Umbilical cord (tissue), 1 donor: ENCODE measurements at regions not wholly inside any gene's neighbourhood (a gene's known extent, or its start where the extent isn't known, plus 50 kb on each side); places are given as distances from the start of the nearest gene placed in this dataset.

ENCODE experiments used
- DNase-seq: peaks from one replicate; pipeline ENCODE4 v3.0.0-alpha.2; 2015; ENCODE audit warnings: low spot score

GRCh38 chr18:46378126-46378863 lies 274.1 kb downstream of the HAUS1 start:
- no peak for DNase-seq

- DNase-seq: no peak
Measured at GRCh38 chr18:46378864-46379207, 274.7 kb downstream of the HAUS1 start.

DNA sequence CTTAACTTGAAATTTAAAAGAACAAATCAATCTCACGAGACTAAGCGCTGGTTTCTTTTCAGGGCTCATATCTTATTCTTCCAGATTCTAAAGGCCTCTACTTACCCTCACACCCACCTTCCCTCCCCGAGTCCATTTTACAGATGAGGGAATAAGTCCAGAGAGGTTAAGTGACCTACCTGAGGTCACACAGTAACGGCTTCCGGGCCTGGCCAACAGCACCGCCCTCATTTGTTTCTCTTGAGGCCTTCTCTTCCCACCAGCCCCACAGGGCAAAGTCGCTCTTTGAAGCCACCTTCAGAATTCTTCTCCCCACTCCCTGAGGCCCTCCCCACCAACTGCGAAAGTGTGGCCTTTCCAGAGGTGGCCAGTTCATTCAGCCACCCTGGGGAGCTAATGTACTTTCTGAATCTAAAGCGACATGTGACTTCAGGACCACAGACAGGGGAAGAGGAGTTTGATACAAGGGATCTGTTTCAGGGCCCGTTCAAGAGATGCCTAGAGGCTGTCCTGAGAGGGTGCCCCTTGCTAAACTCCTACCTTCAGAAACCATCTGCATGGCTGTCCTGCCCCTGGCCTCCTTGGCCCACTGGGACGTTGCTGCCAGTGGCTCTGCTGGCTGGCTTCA lies 275.3 kb downstream of the HAUS1 start:
- DNase-seq: no peak

- DNase-seq: no peak
Measured at GRCh38 chr18:46385124-46385523, 271.9 kb downstream of the LOXHD1 start.

GRCh38 chr18:46386788-46387187 lies 270.2 kb downstream of the LOXHD1 start:
- DNase-seq: peak; percentile 38

DNA sequence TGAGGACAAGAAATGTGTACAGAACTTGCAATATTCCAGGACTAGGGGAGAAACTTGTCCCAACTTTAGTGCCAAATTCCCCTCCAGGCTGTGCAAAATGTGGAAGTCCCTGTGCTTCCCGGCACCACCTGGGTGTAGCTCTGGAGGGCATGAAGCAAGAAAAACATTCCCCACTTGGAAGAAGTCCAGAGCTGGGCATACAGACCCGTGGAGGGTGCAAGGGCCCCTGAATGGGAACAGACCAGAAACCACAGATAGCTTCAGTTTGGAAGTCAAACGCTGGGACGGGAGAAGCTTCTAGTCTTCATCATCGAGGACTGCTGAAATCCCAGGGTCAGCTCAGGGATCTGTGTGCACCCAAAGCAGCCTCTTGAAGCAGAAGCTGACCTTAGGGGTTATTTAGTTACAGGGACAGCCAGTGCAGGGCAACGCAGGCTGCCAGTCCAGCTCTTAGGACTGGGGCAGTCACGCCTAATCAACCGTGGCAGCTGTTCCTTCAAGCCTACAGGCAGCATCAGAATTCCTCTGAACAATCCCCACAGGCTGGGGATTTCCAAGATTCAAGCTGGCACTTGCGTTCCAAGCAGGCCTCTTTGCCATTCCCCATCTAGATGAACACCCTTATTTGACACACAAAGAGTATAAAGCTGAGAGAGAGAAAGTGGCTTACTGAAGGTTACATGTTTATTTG lies 269.4 kb downstream of the LOXHD1 start:
- DNase-seq: no peak

DNA sequence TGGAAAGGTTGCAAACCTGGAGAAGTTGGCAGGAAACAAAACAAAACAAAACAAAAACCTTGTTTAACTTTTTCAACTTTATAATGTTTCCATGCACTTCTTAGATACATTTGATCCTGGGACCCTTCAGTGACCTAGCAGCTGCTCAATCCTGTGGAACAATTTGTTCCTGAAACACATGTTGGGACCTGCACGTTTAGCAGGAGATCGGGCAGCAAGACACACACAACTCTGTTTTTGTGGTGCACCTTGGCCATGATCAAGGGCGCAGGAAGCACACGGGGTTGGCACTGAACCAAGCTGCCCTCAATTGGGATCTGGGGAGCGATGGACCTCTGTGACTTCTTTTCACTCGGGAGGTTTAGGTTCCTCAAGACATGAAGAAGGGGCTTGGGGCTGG lies 268.7 kb downstream of the LOXHD1 start:
- no peak for DNase-seq

GRCh38 chr18:46392576-46392975 lies 264.4 kb downstream of the LOXHD1 start:
- DNase-seq: no peak

DNA sequence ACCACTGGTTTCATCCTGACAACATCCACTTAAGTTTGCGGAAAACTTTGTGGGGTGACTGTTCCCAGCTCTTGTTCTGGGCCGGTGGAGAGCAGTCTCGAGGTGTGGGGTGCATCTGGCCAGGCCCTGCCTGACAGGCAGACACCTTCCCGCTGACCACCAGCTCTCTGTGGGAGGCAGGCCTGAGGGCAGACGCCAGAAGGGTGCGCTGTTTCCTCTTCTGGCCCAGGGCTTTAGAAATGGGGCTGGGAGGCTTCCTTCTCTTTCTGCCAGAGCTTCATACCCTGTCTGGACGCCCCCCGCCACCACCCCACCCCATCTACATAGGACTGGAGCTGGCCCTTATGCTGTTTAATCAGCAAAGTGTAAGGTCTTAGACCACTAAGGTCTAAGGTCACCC lies 263.8 kb downstream of the LOXHD1 start:
- no peak for DNase-seq

- no peak for DNase-seq
Measured at GRCh38 chr18:46393961-46394360, 263.1 kb downstream of the LOXHD1 start.

- no peak for DNase-seq
Measured at GRCh38 chr18:46395795-46396194, 261.2 kb downstream of the LOXHD1 start.

DNA sequence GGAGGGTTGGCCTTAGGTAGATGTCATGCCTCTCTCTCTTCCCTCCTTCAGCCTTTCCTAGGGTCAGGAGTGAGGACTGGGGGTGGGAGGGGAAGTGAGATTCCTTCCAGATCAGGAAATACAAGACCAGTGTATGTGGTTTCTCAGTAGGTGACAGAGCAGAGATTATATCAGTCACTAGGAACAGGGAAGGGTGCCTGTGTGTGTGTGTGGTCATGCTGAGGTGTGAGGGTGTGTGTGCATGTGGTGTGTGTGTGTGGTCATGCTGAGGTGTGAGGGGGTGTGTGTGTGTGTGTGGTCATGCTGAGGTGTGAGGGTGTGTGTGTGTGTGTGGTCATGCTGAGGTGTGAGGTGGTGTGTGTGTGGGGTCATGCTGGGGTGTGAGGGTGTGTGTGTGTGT lies 259.8 kb downstream of the LOXHD1 start:
- DNase-seq: no peak

DNA sequence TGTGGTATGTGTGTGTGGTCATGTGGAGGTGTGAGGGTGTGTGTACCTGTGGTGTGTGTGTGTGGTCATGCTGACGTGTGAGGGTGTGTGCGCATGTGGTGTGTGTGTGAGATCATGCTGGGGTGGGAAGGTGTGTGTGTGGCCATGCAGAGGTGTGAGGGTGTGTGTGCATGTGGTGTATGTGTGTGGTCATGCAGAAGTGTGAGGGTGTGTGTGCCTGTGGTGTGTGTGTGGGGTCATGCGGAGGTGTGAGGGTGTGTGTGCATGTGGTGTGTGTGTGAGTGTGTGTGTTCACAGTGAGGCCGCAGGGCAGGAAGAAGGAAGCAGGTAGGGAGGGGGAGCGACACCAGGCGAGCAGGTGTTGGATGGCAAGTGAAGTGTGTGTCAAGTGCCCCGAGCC lies 259.0 kb downstream of the LOXHD1 start:
- DNase-seq: no peak

GRCh38 chr18:46398625-46399024 lies 258.4 kb downstream of the LOXHD1 start:
- no peak for DNase-seq

- peak; percentile 27 for DNase-seq
Measured at GRCh38 chr18:46399303-46399702, 257.7 kb downstream of the LOXHD1 start.

DNA sequence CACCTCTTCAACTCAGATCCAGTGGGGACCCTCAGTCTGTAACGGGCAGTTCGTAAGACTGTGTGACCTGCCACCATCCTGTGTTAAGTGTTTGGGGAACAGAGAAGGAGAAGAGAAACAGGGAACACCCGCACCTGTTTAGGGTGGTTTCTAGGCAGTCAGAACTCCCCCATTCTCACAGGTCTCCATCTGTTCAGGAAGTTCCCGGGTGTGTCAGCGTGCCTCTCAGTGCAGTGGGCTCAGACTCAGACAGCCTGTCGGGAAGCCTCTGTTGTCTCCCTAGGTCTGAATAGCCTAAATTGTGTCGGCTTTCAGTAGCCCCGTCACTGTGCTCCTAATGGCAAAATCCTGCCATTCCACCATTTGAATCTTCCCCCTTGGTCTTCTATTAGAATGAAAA lies 256.6 kb downstream of the LOXHD1 start:
- DNase-seq: no peak

DNA sequence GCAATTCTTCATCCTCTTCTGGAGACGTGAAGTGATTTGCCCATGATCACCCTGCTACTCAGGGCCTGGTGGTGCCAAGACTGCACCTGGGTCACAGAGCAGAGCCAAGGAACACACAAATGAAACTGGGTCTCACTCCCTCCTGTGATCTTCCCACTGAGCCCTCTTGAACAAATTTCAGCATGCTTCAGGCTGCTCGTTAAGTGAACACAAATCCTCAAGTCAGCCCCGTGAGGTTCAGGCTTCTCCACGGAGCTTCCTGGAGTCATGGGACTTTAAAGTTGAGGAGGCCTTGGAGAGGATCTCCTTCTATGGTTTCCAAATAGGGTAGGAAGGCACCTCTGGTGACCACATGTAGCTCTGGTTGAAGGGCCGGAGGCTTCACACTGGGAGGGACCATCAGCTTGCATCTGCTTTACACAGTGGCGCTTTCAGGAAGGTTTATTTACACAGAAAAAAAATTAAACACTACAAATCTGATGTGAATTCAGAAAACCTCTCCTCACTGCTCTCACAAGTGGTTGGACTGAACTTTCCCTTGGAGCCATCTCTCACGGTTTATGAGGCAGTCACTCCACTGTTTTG lies 255.4 kb downstream of the LOXHD1 start:
- no peak for DNase-seq

DNA sequence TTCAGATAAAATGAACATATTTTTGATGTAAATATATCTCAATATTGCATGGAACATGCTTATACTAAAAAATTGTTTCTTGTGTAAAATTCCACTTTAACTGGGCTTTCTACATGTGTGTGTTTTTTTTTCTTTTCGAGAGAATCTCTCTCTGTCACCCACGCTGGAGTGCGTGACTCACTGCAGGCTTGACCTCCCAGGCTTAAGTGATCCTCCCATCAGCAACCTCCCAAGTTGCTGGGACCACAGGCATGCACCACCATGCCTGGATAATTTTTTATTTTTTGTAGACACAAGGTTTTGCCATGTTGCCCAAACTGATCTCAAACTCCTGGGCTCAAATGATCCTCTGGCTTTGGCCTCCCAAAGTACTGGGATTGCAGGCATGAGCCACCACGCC lies 254.6 kb downstream of the LOXHD1 start:
- no peak for DNase-seq

- no peak for DNase-seq
Measured at GRCh38 chr18:46402945-46403344, 254.1 kb downstream of the LOXHD1 start.

DNA sequence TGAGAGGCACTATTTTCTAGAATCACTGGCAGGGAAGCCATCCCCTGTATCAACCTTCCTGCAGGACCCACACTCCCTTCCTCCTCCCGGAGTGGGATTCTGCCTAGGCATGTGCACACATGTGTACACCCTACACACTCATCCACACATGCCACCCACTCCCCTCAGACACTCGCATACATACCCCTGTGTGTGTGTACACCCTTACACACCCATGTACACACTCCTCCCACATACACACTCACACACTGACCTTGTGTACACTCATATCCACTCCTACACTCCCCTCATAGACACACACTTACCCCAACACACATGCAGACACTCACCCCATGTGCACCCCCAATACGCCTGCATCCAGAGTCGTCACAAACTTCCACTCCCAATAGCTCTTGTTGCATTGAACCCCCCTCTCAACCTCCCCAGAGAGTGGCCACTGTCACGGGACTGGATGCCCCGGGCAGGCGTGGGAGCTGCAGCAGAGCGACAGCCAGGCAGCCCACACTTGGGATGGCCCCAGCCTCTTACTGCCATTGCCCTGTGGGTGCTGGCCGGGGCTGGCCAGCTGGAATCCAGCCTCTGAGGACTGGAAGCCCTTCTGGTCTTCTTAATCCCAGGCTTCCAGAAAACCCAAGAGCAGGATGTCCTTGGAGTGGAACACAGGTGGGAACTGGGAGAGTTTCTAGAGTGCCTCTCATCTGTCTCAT lies 251.0 kb downstream of the LOXHD1 start:
- no peak for DNase-seq

DNA sequence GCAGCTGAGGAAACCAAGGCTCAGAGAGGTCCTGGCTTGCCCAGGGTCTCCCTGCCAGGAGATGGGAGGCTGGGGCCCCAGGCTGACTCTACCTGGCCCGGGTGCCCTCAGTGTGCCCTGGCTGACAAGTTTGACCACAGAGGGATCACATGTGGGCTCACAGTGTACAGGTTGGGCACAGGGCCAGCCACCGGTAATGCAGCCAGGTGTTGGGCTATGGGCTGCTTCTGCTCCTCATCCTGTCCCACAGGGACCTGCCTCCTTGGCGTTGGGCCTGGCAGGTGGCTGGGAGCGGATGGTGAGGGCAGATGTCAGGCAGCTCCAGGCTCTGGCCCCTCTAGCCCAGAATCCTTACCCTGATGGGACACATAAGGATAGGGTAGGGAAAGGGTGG lies 250.5 kb downstream of the LOXHD1 start:
- no peak for DNase-seq
